A673 (cell line): ENCODE measurements at regions not wholly inside any gene's neighbourhood (a gene's known extent, or its start where the extent isn't known, plus 50 kb on each side); places are given as distances from the start of the nearest gene placed in this dataset.

ENCODE experiments used
- BruUV-seq: library from RNA; stranded (reverse); fragments of 400-500 nt; replicated peaks from 2 replicates; lab custom pipeline; 2021; lab: Mats Ljungman, UMichigan
- CTCF ChIA-PET: fragments of 300-600 bp; sonication (Branson Sonifier 250); formaldehyde crosslinking; loops from one replicate; lab custom pipeline; 2022; ENCODE audit warnings: antibody characterized with exemption; lab: Charles Lee
- POLR2A ChIA-PET: fragments of 300-600 bp; sonication (Branson Sonifier 250); formaldehyde crosslinking; loops from one replicate; lab custom pipeline; 2022; ENCODE audit warnings: antibody characterized with exemption; ENCODE audit not compliant: low non-redundant PET; lab: Charles Lee
- DNase-seq: peaks from one replicate; pipeline ENCODE4 v3.0.0-alpha.2; 2015; ENCODE audit warnings: low spot score
- H3K27ac ChIP-seq: fragments of 200-600 bp; sonication (generic); 2 replicates; pipeline ENCODE4 v1.5.1; 2016; ENCODE audit warnings: mixed run types, low read depth, mild to moderate bottlenecking, mixed read lengths, antibody characterized with exemption, low read length; ENCODE audit not compliant: poor library complexity, severe bottlenecking
- H3K27me3 ChIP-seq: fragments of 200-600 bp; sonication (generic); replicated peaks from 2 replicates; pipeline ENCODE4 v1.6.1; 2017; ENCODE audit warnings: mixed run types, low read depth, mild to moderate bottlenecking, mixed read lengths, antibody characterized with exemption, low read length; ENCODE audit not compliant: insufficient read depth, poor library complexity
- H3K36me3 ChIP-seq: fragments of 200-600 bp; sonication (generic); 2 replicates; pipeline ENCODE4 v1.6.1; 2016; ENCODE audit warnings: mixed run types, mild to moderate bottlenecking, mixed read lengths, antibody characterized with exemption, low read length; ENCODE audit not compliant: insufficient read depth, poor library complexity, severe bottlenecking
- H3K4me1 ChIP-seq: fragments of 200-600 bp; sonication (generic); 2 replicates; pipeline ENCODE4 v1.6.1; 2017; ENCODE audit warnings: mixed run types, mild to moderate bottlenecking, mixed read lengths, antibody characterized with exemption, low read length; ENCODE audit not compliant: insufficient read depth, poor library complexity, severe bottlenecking
- H3K4me3 ChIP-seq: fragments of 200-600 bp; sonication (generic); 2 replicates; pipeline ENCODE4 v1.5.1; 2016; ENCODE audit warnings: low read depth, mixed run types, mild to moderate bottlenecking, mixed read lengths, low read length; ENCODE audit not compliant: poor library complexity, severe bottlenecking
- H3K9me3 ChIP-seq: fragments of 200-600 bp; sonication (generic); 2 replicates; pipeline ENCODE4 v1.6.1; 2016; ENCODE audit warnings: mixed run types, low read depth, mild to moderate bottlenecking, mixed read lengths, antibody characterized with exemption, low read length; ENCODE audit not compliant: poor library complexity, severe bottlenecking
- CTCF ChIP-seq: fragments of 300-800, 200-600 bp; sonication (generic); conservative IDR thresholded peaks from 2 replicates; pipeline ENCODE4 v1.5.1; 2017; ENCODE audit warnings: low read depth, mild to moderate bottlenecking, antibody characterized with exemption, low read length, moderate library complexity, mixed read lengths
- EZH2 ChIP-seq: fragments of 200-600 bp; sonication (generic); IDR thresholded peaks from 2 replicates; pipeline ENCODE4 v1.6.1; 2017; ENCODE audit warnings: borderline replicate concordance, low read depth, mild to moderate bottlenecking, mixed read lengths, antibody characterized with exemption, low read length; ENCODE audit not compliant: poor library complexity, severe bottlenecking
- intact Hi-C: fragments of 100-400 bp; cut with micrococcal nuclease; formaldehyde crosslinking; loops from one replicate; pipeline ENCODE4 v1.10.0; 2022; ENCODE audit not compliant: unreplicated experiment

GRCh38 chr16:51615141-51615540, 464.1 kb upstream of the SALL1 start:
- TF ChIP-seq EZH2, result no peak
- no peak for TF ChIP-seq CTCF
- no peaks in the 10 kb centered on the region for H3K9me3 ChIP-seq
- no peak overlapping the region for H3K27ac ChIP-seq
- CTCF ChIA-PET, result no interaction called here
- BruUV-seq, result no TSS peak
- H3K4me1 ChIP-seq, result no peaks in the 10 kb centered on the region
- H3K4me3 ChIP-seq, result no peak overlapping the region
- POLR2A ChIA-PET, result no interaction called here
- intact Hi-C loops, result no loop called here
- no peak for DNase-seq
- H3K27me3 ChIP-seq, result no peaks in the 10 kb centered on the region
- no peaks in the 10 kb centered on the region for H3K36me3 ChIP-seq

- no TSS peak for BruUV-seq
- DNase-seq, result no peak
- POLR2A ChIA-PET, result no interaction called here
- no peak overlapping the region for H3K4me3 ChIP-seq
- CTCF ChIA-PET, result no interaction called here
- peaks cover 5% of the 10 kb centered on the region for H3K4me1 ChIP-seq
- intact Hi-C loops, result no loop called here
- no peak for TF ChIP-seq CTCF
- TF ChIP-seq EZH2, result no peak
- no peaks in the 10 kb centered on the region for H3K9me3 ChIP-seq
- H3K36me3 ChIP-seq, result no peaks in the 10 kb centered on the region
- no peak overlapping the region for H3K27ac ChIP-seq
- H3K27me3 ChIP-seq, result no peaks in the 10 kb centered on the region
These were observed 456.2 kb upstream of the SALL1 start for GRCh38 chr16:51607201-51607651.

- TF ChIP-seq EZH2 (no peak), CTCF (no peak)
- ChIA-PET CTCF (no interaction called here), POLR2A (no interaction called here)
- Histone ChIP-seq H3K36me3 (no peaks in the 10 kb centered on the region), H3K9me3 (no peaks in the 10 kb centered on the region), H3K27ac (no peak overlapping the region), H3K4me1 (no peaks in the 10 kb centered on the region), H3K4me3 (no peak overlapping the region), H3K27me3 (no peaks in the 10 kb centered on the region)
- intact Hi-C loops, result no loop called here
- BruUV-seq, result no TSS peak
- no peak for DNase-seq
These were observed 445.2 kb upstream of the SALL1 start for GRCh38 chr16:51596247-51596646.
